Smooth muscle cell (in vitro differentiated cells): ENCODE measurements at regions not wholly inside any gene's neighbourhood (a gene's known extent, or its start where the extent isn't known, plus 50 kb on each side); places are given as distances from the start of the nearest gene placed in this dataset.
"Not testable (repeated sequence)": the region's sequence is repeated elsewhere in the genome, so short reads cannot be mapped to it uniquely, and the experiment has no call there.

Source experiments
- DNase-seq: peaks from one replicate; lab custom pipeline; 2025; ENCODE audit not compliant: unreplicated experiment; lab: John Stamatoyannopoulos, UW
- H2AFZ ChIP-seq: fragments of 200-600 bp; sonication (generic); 2 replicates; pipeline ENCODE4 v1.6.0; 2016; ENCODE audit warnings: antibody characterized with exemption, low read depth, mild to moderate bottlenecking
- H3F3A ChIP-seq: fragments of 200-600 bp; sonication (generic); 2 replicates; pipeline ENCODE4 v1.6.0; 2017; ENCODE audit warnings: antibody characterized with exemption, low read depth
- H3K27ac ChIP-seq: fragments of 200-600 bp; sonication (generic); 2 replicates; pipeline ENCODE4 v1.5.1; 2016; ENCODE audit warnings: low read depth, mild to moderate bottlenecking
- H3K27me3 ChIP-seq: fragments of 200-600 bp; sonication (generic); 2 replicates; pipeline ENCODE4 v1.6.1; 2016; ENCODE audit warnings: low read depth, mild to moderate bottlenecking
- H3K36me3 ChIP-seq: fragments of 200-600 bp; sonication (generic); 2 replicates; pipeline ENCODE4 v1.5.1; 2016; ENCODE audit warnings: low read depth
- H3K4me1 ChIP-seq: fragments of 200-600 bp; sonication (generic); 2 replicates; pipeline ENCODE4 v1.5.1; 2016; ENCODE audit warnings: low read depth
- H3K4me2 ChIP-seq: fragments of 200-600 bp; sonication (generic); 2 replicates; pipeline ENCODE4 v1.6.0; 2016; ENCODE audit warnings: mild to moderate bottlenecking
- H3K4me3 ChIP-seq: fragments of 200-600 bp; sonication (generic); 2 replicates; pipeline ENCODE4 v1.5.1; 2016; ENCODE audit warnings: mild to moderate bottlenecking
- H3K79me2 ChIP-seq: fragments of 200-600 bp; sonication (generic); 2 replicates; pipeline ENCODE4 v1.6.0; 2016; ENCODE audit warnings: low read depth, mild to moderate bottlenecking
- H3K9ac ChIP-seq: fragments of 200-600 bp; sonication (generic); 2 replicates; pipeline ENCODE4 v1.6.0; 2016; ENCODE audit warnings: low read depth
- H3K9me3 ChIP-seq: fragments of 200-600 bp; sonication (generic); replicated peaks from 2 replicates; pipeline ENCODE4 v1.5.1; 2016; ENCODE audit warnings: low read depth
- H4K20me1 ChIP-seq: fragments of 200-600 bp; sonication (generic); 2 replicates; pipeline ENCODE4 v1.6.0; 2016; ENCODE audit warnings: low read depth
- CTCF ChIP-seq: fragments of 200-600 bp; sonication (generic); IDR thresholded peaks from 2 replicates; pipeline ENCODE4 v1.5.1; 2017; ENCODE audit warnings: borderline replicate concordance, mild to moderate bottlenecking, antibody characterized with exemption; ENCODE audit not compliant: insufficient read depth, poor library complexity, severe bottlenecking
- WGBS: methylation state at CpG from one replicate; pipeline ENCODE4 v1.1.7; 2016; ENCODE audit warnings: low lambda C conversion rate; 5-methylcytosine and 5-hydroxymethylcytosine counted together

GRCh38 chr10:33052915-33053810 is 95.1 kb upstream of the ITGB1 start:
- H3K4me3 ChIP-seq = no peak overlapping the region
- H3K36me3 ChIP-seq = no peaks in the 10 kb centered on the region
- H4K20me1 ChIP-seq = no peaks in the 10 kb centered on the region
- H3K9me3 ChIP-seq = no peaks in the 10 kb centered on the region
- DNase-seq = no peak
- no peaks in the 10 kb centered on the region for H3K27me3 ChIP-seq
- H3K4me1 ChIP-seq = no peaks in the 10 kb centered on the region
- no peak overlapping the region for H3K4me2 ChIP-seq
- 87% methylated on average over 9 of the region's 9 CpGs for WGBS
- no peak for TF ChIP-seq CTCF
- no peak overlapping the region for H2AFZ ChIP-seq
- no peaks in the 10 kb centered on the region for H3F3A ChIP-seq
- no peak overlapping the region for H3K9ac ChIP-seq
- no peak overlapping the region for H3K27ac ChIP-seq
- no peaks in the 10 kb centered on the region for H3K79me2 ChIP-seq

GRCh38 chr10:33052263-33052875 is 94.3 kb upstream of the ITGB1 start:
- Histone ChIP-seq H2AFZ (no peak overlapping the region), H3K9me3 (no peaks in the 10 kb centered on the region), H4K20me1 (no peaks in the 10 kb centered on the region), H3K36me3 (no peaks in the 10 kb centered on the region), H3K27ac (no peak overlapping the region), H3K4me1 (no peaks in the 10 kb centered on the region), H3K4me3 (no peak overlapping the region), H3K27me3 (no peaks in the 10 kb centered on the region), H3F3A (no peaks in the 10 kb centered on the region), H3K9ac (no peak overlapping the region), H3K79me2 (no peaks in the 10 kb centered on the region), H3K4me2 (no peak overlapping the region)
- DNase-seq = no peak
- WGBS = 93% methylated on average over 7 of the region's 7 CpGs
- no peak for TF ChIP-seq CTCF

GRCh38 chr10:33049963-33050920 is 92.2 kb upstream of the ITGB1 start:
- H3K9me3 ChIP-seq, H3K9ac ChIP-seq, H3K27me3 ChIP-seq, H2AFZ ChIP-seq, DNase-seq, H3K27ac ChIP-seq, H3K4me1 ChIP-seq, H4K20me1 ChIP-seq, H3K4me2 ChIP-seq, H3K36me3 ChIP-seq, H3K4me3 ChIP-seq, H3K79me2 ChIP-seq, H3F3A ChIP-seq: not testable (repeated sequence)
- WGBS = 90% methylated on average over 33 of the region's 33 CpGs

- Histone ChIP-seq H3K4me3 (no peak overlapping the region), H4K20me1 (no peaks in the 10 kb centered on the region), H3K9me3 (no peaks in the 10 kb centered on the region), H3K4me1 (no peaks in the 10 kb centered on the region), H3F3A (no peaks in the 10 kb centered on the region), H3K36me3 (no peaks in the 10 kb centered on the region), H3K27me3 (no peaks in the 10 kb centered on the region), H3K4me2 (no peak overlapping the region), H2AFZ (no peak overlapping the region), H3K9ac (no peak overlapping the region), H3K27ac (no peak overlapping the region), H3K79me2 (no peaks in the 10 kb centered on the region)
- WGBS = 95% methylated on average over 5 of the region's 5 CpGs
- DNase-seq = no peak
- TF ChIP-seq CTCF = no peak
Measured at GRCh38 chr10:33048223-33048622, 90.2 kb upstream of the ITGB1 start.
